GM23338 (cell line): ENCODE measurements at regions not wholly inside any gene's neighbourhood (a gene's known extent, or its start where the extent isn't known, plus 50 kb on each side); places are given as distances from the start of the nearest gene placed in this dataset.

Source experiments
- ATAC-seq: fragments of 200-7000 bp; cut with Tn5 transposase; 3 replicates; pipeline ENCODE4 v1.9.1; 2020
- DNase-seq: peaks from one replicate; pipeline ENCODE4 v3.0.0-alpha.2; 2015; ENCODE audit warnings: low spot score
- H2AFZ ChIP-seq: fragments of 200-600 bp; sonication (generic); 2 replicates; pipeline ENCODE4 v1.8.0; 2016; ENCODE audit warnings: antibody characterized with exemption, mild to moderate bottlenecking, moderate library complexity
- H3F3A ChIP-seq: fragments of 200-600 bp; sonication (generic); replicated peaks from 2 replicates; pipeline ENCODE4 v1.8.0; 2017; ENCODE audit warnings: antibody characterized with exemption, mixed run types, low read depth
- H3K27ac ChIP-seq: fragments of 200-600 bp; sonication (generic); 2 replicates; pipeline ENCODE4 v1.6.1; 2016; ENCODE audit warnings: low read depth
- H3K27me3 ChIP-seq: fragments of 200-600 bp; sonication (generic); 2 replicates; pipeline ENCODE4 v1.8.0; 2016; ENCODE audit warnings: mild to moderate bottlenecking, mixed run types, moderate library complexity; ENCODE audit not compliant: insufficient read depth
- H3K36me3 ChIP-seq: fragments of 200-600 bp; sonication (generic); 2 replicates; pipeline ENCODE4 v1.8.0; 2016; ENCODE audit warnings: mild to moderate bottlenecking; ENCODE audit not compliant: insufficient read depth
- H3K4me1 ChIP-seq: fragments of 200-600 bp; sonication (generic); 2 replicates; pipeline ENCODE4 v1.8.0; 2016; ENCODE audit warnings: mild to moderate bottlenecking, moderate library complexity; ENCODE audit not compliant: insufficient read depth
- H3K4me2 ChIP-seq: fragments of 200-600 bp; sonication (generic); 2 replicates; pipeline ENCODE4 v1.7.1; 2017; ENCODE audit warnings: mixed run types
- H3K4me3 ChIP-seq: fragments of 200-600 bp; sonication (generic); 2 replicates; pipeline ENCODE4 v1.6.1; 2016; ENCODE audit warnings: mixed run types
- H3K79me2 ChIP-seq: fragments of 200-600 bp; sonication (generic); replicated peaks from 2 replicates; pipeline ENCODE4 v1.8.0; 2017; ENCODE audit warnings: mild to moderate bottlenecking; ENCODE audit not compliant: insufficient read depth
- H3K9me2 ChIP-seq: fragments of 200-600 bp; sonication (generic); 2 replicates; pipeline ENCODE4 v1.8.0; 2017; ENCODE audit not compliant: insufficient read depth
- H4K20me1 ChIP-seq: fragments of 200-600 bp; sonication (generic); replicated peaks from 2 replicates; pipeline ENCODE4 v1.8.0; 2017; ENCODE audit warnings: mild to moderate bottlenecking; ENCODE audit not compliant: insufficient read depth
- H3K27ac Mint-ChIP-seq: 2 replicates; pipeline ENCODE4 v1.8.0; 2020; ENCODE audit warnings: inconsistent platforms, mild to moderate bottlenecking, moderate library complexity, mixed read lengths
- H3K27me3 Mint-ChIP-seq: 3 replicates; pipeline ENCODE4 v1.8.0; 2022; ENCODE audit warnings: low read depth, mild to moderate bottlenecking, moderate library complexity, mixed read lengths, inconsistent platforms; ENCODE audit not compliant: insufficient read depth, poor library complexity
- H3K36me3 Mint-ChIP-seq: 3 replicates; pipeline ENCODE4 v1.8.0; 2021; ENCODE audit warnings: low read depth, mild to moderate bottlenecking, inconsistent platforms, moderate library complexity, mixed read lengths
- H3K4me1 Mint-ChIP-seq: 3 replicates; pipeline ENCODE4 v1.8.0; 2020; ENCODE audit warnings: mild to moderate bottlenecking, inconsistent platforms, mixed read lengths
- H3K4me3 Mint-ChIP-seq: 3 replicates; pipeline ENCODE4 v1.8.0; 2021; ENCODE audit warnings: moderate library complexity, mild to moderate bottlenecking, inconsistent platforms, mixed read lengths
- H3K9me3 Mint-ChIP-seq: 3 replicates; pipeline ENCODE4 v1.8.0; 2020; ENCODE audit warnings: moderate library complexity, mild to moderate bottlenecking, inconsistent platforms, mixed read lengths
- EZH2 ChIP-seq: fragments of 200-600 bp; sonication (generic); IDR thresholded peaks from one replicate; pipeline ENCODE4 v1.8.0; 2017; ENCODE audit warnings: antibody characterized with exemption, mild to moderate bottlenecking, low read depth; ENCODE audit not compliant: unreplicated experiment
- JUNB ChIP-seq: IDR thresholded peaks from one replicate; pipeline ENCODE4 v1.6.1; 2016; ENCODE audit warnings: antibody characterized with exemption; ENCODE audit not compliant: unreplicated experiment
- NANOG ChIP-seq: IDR thresholded peaks from 2 replicates; pipeline ENCODE4 v1.6.1; 2016; ENCODE audit warnings: antibody characterized with exemption, borderline replicate concordance
- POLR2AphosphoS5 ChIP-seq: IDR thresholded peaks from 2 replicates; pipeline ENCODE4 v1.6.1; 2016; ENCODE audit warnings: antibody characterized with exemption, low read depth
- STAT1 ChIP-seq: IDR thresholded peaks from one replicate; pipeline ENCODE4 v1.6.1; 2016; ENCODE audit warnings: antibody characterized with exemption; ENCODE audit not compliant: unreplicated experiment
- TF ChIP-seq, protein P1 (sequence below): IDR thresholded peaks from one replicate; pipeline ENCODE4 v1.6.1; 2018; ENCODE audit warnings: antibody characterized with exemption; ENCODE audit not compliant: unreplicated experiment
- TF ChIP-seq, protein P2 (sequence below): fragments of 250-450 bp; sonication (Bioruptor Pico); IDR thresholded peaks from 2 replicates; pipeline ENCODE4 v1.5.0; 2020; ENCODE audit warnings: mild to moderate bottlenecking, moderate library complexity

GRCh38 chr1:238950784-238951183 lies 435.6 kb upstream of the CHRM3 start:
- peaks cover 12% of the 10 kb centered on the region; the same call in 2 of the 3 replicates for H3K4me1 Mint-ChIP-seq
- H3K27me3 ChIP-seq: no peaks in the 10 kb centered on the region
- no peaks in the 10 kb centered on the region for H3K9me3 Mint-ChIP-seq
- ATAC-seq: no peak
- no peak overlapping the region for H3K4me3 Mint-ChIP-seq
- no peaks in the 10 kb centered on the region for H3K36me3 Mint-ChIP-seq
- H3F3A ChIP-seq: no peaks in the 10 kb centered on the region
- no peak for DNase-seq
- no peaks in the 10 kb centered on the region for H3K27me3 Mint-ChIP-seq
- H3K27ac ChIP-seq: no peak overlapping the region
- no peak overlapping the region for H2AFZ ChIP-seq
- no peak overlapping the region for H3K27ac Mint-ChIP-seq
- H3K9me2 ChIP-seq: no peaks in the 10 kb centered on the region
- no peaks in the 10 kb centered on the region for H4K20me1 ChIP-seq
- H3K4me1 ChIP-seq: no peaks in the 10 kb centered on the region
- H3K4me3 ChIP-seq: no peak overlapping the region
- TF ChIP-seq POLR2AphosphoS5 (no peak), STAT1 (no peak), EZH2 (no peak), NANOG (no peak), JUNB (no peak)
- TF ChIP-seq, protein P1, sequence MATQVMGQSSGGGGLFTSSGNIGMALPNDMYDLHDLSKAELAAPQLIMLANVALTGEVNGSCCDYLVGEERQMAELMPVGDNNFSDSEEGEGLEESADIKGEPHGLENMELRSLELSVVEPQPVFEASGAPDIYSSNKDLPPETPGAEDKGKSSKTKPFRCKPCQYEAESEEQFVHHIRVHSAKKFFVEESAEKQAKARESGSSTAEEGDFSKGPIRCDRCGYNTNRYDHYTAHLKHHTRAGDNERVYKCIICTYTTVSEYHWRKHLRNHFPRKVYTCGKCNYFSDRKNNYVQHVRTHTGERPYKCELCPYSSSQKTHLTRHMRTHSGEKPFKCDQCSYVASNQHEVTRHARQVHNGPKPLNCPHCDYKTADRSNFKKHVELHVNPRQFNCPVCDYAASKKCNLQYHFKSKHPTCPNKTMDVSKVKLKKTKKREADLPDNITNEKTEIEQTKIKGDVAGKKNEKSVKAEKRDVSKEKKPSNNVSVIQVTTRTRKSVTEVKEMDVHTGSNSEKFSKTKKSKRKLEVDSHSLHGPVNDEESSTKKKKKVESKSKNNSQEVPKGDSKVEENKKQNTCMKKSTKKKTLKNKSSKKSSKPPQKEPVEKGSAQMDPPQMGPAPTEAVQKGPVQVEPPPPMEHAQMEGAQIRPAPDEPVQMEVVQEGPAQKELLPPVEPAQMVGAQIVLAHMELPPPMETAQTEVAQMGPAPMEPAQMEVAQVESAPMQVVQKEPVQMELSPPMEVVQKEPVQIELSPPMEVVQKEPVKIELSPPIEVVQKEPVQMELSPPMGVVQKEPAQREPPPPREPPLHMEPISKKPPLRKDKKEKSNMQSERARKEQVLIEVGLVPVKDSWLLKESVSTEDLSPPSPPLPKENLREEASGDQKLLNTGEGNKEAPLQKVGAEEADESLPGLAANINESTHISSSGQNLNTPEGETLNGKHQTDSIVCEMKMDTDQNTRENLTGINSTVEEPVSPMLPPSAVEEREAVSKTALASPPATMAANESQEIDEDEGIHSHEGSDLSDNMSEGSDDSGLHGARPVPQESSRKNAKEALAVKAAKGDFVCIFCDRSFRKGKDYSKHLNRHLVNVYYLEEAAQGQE: no peak
- TF ChIP-seq, protein P2, sequence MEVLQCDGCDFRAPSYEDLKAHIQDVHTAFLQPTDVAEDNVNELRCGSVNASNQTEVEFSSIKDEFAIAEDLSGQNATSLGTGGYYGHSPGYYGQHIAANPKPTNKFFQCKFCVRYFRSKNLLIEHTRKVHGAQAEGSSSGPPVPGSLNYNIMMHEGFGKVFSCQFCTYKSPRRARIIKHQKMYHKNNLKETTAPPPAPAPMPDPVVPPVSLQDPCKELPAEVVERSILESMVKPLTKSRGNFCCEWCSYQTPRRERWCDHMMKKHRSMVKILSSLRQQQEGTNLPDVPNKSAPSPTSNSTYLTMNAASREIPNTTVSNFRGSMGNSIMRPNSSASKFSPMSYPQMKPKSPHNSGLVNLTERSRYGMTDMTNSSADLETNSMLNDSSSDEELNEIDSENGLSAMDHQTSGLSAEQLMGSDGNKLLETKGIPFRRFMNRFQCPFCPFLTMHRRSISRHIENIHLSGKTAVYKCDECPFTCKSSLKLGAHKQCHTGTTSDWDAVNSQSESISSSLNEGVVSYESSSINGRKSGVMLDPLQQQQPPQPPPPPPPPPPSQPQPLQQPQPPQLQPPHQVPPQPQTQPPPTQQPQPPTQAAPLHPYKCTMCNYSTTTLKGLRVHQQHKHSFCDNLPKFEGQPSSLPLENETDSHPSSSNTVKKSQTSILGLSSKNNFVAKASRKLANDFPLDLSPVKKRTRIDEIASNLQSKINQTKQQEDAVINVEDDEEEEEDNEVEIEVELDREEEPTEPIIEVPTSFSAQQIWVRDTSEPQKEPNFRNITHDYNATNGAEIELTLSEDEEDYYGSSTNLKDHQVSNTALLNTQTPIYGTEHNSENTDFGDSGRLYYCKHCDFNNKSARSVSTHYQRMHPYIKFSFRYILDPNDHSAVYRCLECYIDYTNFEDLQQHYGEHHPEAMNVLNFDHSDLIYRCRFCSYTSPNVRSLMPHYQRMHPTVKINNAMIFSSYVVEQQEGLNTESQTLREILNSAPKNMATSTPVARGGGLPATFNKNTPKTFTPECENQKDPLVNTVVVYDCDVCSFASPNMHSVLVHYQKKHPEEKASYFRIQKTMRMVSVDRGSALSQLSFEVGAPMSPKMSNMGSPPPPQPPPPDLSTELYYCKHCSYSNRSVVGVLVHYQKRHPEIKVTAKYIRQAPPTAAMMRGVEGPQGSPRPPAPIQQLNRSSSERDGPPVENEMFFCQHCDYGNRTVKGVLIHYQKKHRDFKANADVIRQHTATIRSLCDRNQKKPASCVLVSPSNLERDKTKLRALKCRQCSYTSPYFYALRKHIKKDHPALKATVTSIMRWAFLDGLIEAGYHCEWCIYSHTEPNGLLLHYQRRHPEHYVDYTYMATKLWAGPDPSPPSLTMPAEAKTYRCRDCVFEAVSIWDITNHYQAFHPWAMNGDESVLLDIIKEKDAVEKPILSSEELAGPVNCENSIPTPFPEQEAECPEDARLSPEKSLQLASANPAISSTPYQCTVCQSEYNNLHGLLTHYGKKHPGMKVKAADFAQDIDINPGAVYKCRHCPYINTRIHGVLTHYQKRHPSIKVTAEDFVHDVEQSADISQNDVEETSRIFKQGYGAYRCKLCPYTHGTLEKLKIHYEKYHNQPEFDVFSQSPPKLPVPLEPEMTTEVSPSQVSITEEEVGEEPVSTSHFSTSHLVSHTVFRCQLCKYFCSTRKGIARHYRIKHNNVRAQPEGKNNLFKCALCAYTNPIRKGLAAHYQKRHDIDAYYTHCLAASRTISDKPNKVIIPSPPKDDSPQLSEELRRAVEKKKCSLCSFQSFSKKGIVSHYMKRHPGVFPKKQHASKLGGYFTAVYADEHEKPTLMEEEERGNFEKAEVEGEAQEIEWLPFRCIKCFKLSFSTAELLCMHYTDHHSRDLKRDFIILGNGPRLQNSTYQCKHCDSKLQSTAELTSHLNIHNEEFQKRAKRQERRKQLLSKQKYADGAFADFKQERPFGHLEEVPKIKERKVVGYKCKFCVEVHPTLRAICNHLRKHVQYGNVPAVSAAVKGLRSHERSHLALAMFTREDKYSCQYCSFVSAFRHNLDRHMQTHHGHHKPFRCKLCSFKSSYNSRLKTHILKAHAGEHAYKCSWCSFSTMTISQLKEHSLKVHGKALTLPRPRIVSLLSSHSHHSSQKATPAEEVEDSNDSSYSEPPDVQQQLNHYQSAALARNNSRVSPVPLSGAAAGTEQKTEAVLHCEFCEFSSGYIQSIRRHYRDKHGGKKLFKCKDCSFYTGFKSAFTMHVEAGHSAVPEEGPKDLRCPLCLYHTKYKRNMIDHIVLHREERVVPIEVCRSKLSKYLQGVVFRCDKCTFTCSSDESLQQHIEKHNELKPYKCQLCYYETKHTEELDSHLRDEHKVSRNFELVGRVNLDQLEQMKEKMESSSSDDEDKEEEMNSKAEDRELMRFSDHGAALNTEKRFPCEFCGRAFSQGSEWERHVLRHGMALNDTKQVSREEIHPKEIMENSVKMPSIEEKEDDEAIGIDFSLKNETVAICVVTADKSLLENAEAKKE (CRISPR knock-in tag): no peak
- no peaks in the 10 kb centered on the region for H3K79me2 ChIP-seq
- H3K4me2 ChIP-seq: no peak overlapping the region
- H3K36me3 ChIP-seq: no peaks in the 10 kb centered on the region
